GM18499 (cell line): ENCODE measurements at regions not wholly inside any gene's neighbourhood (a gene's known extent, or its start where the extent isn't known, plus 50 kb on each side); places are given as distances from the start of the nearest gene placed in this dataset.
"Not testable (repeated sequence)": the region's sequence is repeated elsewhere in the genome, so short reads cannot be mapped to it uniquely, and the experiment has no call there.

ENCODE experiments used
- ATAC-seq: cut with Tn5 transposase; IDR thresholded peaks from one replicate; pipeline ENCODE4 v1.9.1; 2021; ENCODE audit warnings: moderate number of reproducible peaks; ENCODE audit not compliant: insufficient read depth, unreplicated experiment

DNA sequence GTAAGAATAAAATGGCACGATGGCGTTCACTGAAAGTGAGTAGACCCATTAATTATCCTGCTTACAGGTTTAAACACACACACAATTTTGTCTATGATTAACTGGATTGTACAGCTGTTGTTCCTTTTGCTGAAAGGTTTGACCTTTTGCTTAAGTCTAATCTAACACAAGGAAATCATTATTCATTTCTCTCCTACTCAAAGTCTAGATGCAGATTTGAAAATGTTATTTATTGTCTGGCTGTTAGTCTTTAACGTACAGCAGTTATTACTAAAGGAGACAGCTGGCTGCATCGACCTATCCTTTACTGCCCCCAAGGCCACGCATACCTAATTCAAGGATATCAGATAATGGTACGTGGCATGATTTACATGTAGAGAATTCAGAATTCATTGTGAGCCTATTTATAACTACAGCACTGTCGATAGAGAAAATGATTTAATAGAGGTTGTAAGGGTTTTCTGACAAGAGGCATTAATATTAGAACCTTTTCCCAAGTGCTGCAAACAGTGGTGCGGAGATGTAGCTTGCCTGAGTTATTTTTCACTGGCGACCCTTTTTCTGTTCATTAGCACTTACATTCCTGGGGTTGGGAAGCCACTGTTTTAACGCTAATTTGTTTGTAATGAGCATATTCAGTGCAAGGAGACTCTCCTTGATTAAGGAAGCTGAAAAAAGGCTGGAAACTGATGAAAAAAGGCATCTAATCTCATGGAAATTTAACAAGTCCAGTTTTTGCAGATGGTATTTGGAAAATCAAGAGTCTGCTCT, 368.4 kb upstream of the GRAMD2B start:
- ATAC-seq: no peak

DNA sequence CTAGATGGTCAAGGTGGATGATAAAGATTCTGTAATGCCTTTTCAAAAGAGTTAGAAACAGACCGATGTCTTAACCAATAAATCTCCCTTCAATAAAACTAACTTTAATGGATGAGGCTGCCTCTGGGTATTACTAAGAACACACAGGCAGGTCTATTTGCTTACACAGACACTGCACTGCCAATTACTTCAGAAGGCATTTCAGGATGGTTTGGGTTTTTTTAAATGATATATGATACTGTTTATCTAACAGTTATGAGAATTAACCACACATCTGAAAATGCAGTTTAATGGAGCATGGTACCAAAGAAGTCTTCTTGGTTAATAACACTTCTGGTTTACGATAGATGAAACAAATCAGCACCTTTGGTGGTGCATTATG, 367.9 kb upstream of the GRAMD2B start:
- ATAC-seq: no peak

- ATAC-seq: no peak
Observed at GRCh38 chr5:126056352-126056751, 366.9 kb upstream of the GRAMD2B start.

- no peak for ATAC-seq
Observed at GRCh38 chr5:126056851-126057622, 366.2 kb upstream of the GRAMD2B start.

- not testable (repeated sequence) for ATAC-seq
Observed at GRCh38 chr5:126058392-126058791, 364.8 kb upstream of the GRAMD2B start.

- ATAC-seq: no peak
Observed at GRCh38 chr5:126062398-126063221, 360.6 kb upstream of the GRAMD2B start.

DNA sequence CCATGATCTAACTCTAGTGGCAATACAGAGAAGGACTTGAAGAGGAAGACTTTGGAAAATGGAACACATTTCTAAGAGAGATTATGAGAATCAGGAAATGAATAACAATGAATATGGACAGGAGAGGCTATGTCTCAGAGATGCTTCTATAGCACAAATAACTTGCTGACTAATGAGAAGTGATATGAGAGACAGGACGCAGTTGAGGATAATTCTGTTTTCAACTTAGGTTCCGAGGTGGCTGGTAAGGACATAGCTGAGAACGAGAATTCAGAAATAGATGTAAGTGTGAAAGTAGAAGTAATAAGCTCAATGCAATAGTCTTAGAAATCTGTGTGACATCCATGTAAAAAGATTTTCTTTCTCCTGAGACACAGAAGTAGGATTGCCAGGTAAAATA, 358.1 kb upstream of the GRAMD2B start:
- no peak for ATAC-seq

- no peak for ATAC-seq
Observed at GRCh38 chr5:126066836-126067235, 356.4 kb upstream of the GRAMD2B start.

DNA sequence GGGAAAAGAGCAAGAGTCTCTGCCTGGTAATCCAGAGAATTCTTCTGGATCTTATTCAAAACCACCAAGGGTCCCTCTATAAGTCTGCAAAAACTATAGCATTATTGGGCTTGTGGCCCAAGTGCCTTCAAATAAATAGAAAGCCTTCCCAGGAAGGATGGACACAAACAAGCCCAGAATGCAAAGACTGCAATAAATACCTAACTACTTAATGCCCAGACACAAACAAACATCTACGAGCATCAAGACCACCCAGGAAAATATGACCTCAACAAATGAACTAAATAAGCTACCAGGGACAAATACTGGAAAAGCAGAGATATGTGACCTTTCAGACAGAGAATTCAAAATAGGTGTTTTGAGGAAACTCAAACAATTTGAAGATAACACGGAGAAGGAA, 355.8 kb upstream of the GRAMD2B start:
- ATAC-seq: no peak

DNA sequence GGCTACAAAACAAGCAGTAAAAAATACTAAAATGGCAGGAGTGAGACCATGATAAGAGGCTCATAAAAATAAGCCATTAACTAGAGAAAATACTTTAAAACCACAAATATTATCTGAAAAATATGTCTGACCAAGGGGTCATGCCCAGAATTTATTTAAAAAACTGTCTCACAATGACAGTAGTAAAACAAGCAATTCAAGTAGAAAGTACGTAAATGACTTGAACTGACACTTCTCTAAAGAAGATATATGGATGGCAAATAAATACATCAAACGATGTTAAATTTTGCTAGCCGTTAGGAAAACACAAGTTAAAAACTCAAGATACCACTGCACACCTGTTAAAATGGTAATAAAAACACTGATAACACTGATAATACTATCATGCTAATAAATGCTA, 353.9 kb upstream of the GRAMD2B start:
- ATAC-seq: no peak

DNA sequence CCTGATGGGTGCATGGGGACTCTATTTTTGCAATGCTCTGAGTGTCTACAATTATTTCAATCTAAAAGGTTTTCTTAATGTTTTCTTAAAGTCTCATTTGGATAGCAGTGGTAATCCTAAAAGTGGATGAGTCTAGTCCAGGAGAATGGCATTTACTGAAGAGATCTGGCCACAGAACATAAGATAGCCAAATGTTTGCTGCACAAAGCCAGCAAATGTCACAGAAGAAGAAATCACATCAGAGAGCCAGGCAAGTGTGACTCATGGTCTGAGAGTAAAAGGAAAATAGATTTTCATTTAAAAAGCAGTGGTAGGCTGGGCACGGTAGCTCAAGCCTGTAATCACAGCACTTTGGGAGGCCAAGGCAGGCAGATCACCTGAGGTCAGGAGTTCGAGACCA, 352.7 kb upstream of the GRAMD2B start:
- no peak for ATAC-seq

- no peak for ATAC-seq
Observed at GRCh38 chr5:126074538-126074937, 348.7 kb upstream of the GRAMD2B start.

- ATAC-seq: no peak
Observed at GRCh38 chr5:126079266-126079665, 343.9 kb upstream of the GRAMD2B start.

- no peak for ATAC-seq
Observed at GRCh38 chr5:126081209-126081608, 342.0 kb upstream of the GRAMD2B start.

DNA sequence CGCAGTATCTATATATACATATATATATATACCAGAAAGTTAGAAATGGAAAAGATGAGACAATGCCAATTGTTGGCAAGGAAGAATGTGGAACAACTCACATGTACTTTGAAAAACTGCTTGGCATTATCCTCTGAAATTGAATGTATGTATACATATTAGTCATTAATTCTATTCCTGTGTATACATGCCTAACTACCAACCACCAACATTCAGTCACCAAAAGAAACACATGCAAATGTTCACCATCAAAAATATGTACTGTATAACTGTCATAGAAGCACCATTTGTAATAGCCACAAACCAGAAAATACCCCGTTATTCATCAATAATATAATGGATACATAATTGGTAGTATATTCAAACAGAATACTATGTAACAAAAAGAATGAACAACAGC, 330.2 kb upstream of the GRAMD2B start:
- ATAC-seq: no peak

- no peak for ATAC-seq
Observed at GRCh38 chr5:126093718-126094117, 329.5 kb upstream of the GRAMD2B start.

DNA sequence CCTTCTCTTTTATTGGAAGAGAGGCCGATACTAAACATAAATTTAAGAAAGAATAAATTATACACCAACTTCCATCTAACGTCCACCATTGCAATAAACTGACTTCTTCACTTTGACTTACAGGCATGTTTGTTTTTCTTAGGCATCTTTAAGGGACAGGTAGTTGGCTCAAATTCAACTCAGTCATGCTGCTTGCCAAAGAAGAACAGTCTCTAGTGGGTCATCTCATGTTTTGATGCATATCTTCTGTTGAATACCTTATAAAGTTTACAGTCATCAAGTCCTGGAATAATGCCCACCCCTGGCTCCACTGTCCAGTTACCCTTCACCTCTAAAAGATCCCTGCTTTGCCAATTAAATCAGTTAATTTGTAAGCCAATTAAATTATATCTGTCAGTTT, 328.2 kb upstream of the GRAMD2B start:
- ATAC-seq: no peak

- no peak for ATAC-seq
Observed at GRCh38 chr5:126096442-126097006, 326.7 kb upstream of the GRAMD2B start.

GRCh38 chr5:126097876-126098275, 325.3 kb upstream of the GRAMD2B start:
- ATAC-seq: no peak

- no peak for ATAC-seq
Observed at GRCh38 chr5:126098330-126099017, 324.7 kb upstream of the GRAMD2B start.
